GM12801 (cell line): ENCODE measurements at regions not wholly inside any gene's neighbourhood (a gene's known extent, or its start where the extent isn't known, plus 50 kb on each side); places are given as distances from the start of the nearest gene placed in this dataset.

ENCODE experiments used
- CTCF ChIP-seq: IDR thresholded peaks from one replicate; pipeline ENCODE4 v1.5.1; 2011; ENCODE audit warnings: control low read depth; ENCODE audit not compliant: insufficient read length; ENCODE audit errors: extremely low read depth

- no peak for TF ChIP-seq CTCF
These were observed 203.0 kb downstream of the KLF5 start for GRCh38 chr13:73261739-73262216.

GRCh38 chr13:73259061-73260017 is 200.5 kb downstream of the KLF5 start:
- no peak for TF ChIP-seq CTCF

GRCh38 chr13:73258406-73258805 is 199.6 kb downstream of the KLF5 start:
- no peak for TF ChIP-seq CTCF

GRCh38 chr13:73254827-73255226 is 196.0 kb downstream of the KLF5 start:
- no peak for TF ChIP-seq CTCF

GRCh38 chr13:73251626-73252265 is 192.9 kb downstream of the KLF5 start:
- TF ChIP-seq CTCF, result no peak

- no peak for TF ChIP-seq CTCF
These were observed 191.3 kb downstream of the KLF5 start for GRCh38 chr13:73250061-73250460.

- TF ChIP-seq CTCF, result no peak
These were observed 190.1 kb downstream of the KLF5 start for GRCh38 chr13:73248711-73249580.
